ENCODE measurements at regions not wholly inside any gene's neighbourhood (a gene's known extent, or its start where the extent isn't known, plus 50 kb on each side); places are given as distances from the start of the nearest gene placed in this dataset.

DNA sequence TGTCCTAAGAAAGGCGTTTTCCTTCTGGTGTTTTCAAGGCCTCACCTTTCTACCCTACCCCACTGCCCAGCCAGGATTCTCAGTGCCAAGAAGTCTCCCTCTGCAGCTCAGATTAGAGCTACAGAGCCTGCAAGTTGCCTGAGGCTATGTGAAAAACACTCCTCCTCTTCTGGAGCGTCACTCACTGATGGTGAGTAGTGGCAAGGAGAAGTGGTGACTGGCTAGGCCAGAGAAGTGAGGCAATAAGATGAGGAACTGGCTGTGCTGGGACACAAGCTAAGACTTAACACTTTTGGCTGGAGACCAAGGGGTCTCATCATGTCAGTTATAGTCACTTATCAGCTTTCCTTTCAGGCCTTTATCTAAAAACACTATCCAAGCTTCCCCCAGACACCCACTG lies 86.7 kb upstream of the PRKAR2B start:
- no peak for DNase-seq

DNA sequence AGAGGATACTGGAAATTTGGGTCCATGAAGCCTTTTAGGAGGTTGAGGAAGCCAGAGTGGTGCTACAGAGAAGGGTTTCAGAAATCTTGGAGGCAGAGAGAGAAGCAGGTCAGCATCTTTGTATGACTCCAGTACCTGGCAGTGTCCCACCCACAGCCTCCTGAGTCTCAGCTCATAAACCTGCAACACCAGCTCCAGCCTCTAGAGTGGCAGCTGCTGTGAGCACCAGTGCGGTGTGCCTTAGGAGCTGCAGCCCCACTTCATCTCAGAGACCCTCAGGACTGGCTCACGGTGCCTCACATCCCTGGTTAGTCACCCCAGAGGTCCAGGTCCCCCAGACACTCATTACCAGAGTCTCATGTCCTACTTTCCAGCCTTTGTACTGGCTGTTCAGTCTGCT lies 84.8 kb upstream of the PRKAR2B start:
- DNase-seq, result no peak

DNA sequence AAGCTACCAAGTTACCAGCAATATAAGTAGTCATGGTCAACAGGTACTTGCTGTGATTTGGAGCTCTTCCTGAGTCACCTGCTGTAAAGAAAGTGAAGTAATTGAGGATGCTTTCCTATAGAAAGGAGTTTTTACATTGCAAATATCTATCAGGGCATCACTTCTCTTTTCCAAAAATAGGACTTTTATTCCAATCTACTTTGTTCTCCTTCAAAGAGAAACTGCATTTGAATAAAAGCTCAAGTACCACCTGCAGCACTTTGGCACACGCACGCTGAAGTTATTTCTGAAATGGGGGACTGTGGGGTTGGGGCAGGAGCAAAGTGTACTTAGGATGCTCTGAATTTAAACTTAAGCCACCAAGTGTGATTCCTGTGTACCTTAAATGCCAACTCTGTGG lies 81.8 kb upstream of the PRKAR2B start:
- DNase-seq, result no peak

- peak in 1 of 2 experiments; percentile 22 for DNase-seq
Measured at GRCh38 chr7:106964466-106964865, 80.0 kb upstream of the PRKAR2B start.

- no peak for DNase-seq
Measured at GRCh38 chr7:106965108-106965507, 79.4 kb upstream of the PRKAR2B start.

- DNase-seq, result no peak
Measured at GRCh38 chr7:106966121-106966520, 78.4 kb upstream of the PRKAR2B start.

DNA sequence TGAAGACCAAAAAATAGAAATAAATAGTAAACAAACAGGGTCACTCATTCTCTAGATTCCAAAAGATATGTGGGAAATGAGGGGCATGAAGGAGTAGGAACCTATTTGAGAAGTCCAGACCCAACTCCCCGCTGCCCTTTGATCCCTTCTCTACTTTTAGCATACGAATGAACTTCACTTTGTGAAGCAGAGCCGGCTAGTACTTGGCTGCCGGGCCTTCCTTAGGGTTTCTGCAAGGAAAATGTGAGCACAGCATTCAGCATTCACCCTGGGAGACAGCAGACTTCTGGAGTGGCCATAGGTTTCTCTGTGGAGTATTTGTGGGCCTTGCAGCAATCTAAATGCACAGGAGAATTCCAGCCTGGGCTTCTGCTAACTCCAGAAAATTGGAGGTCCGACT lies 76.3 kb upstream of the PRKAR2B start:
- no peak for DNase-seq

GRCh38 chr7:106978425-106979420 lies 65.8 kb upstream of the PRKAR2B start:
- no peak for DNase-seq

- DNase-seq, result no peak
Measured at GRCh38 chr7:106979551-106980357, 64.8 kb upstream of the PRKAR2B start.

GRCh38 chr7:106980358-106980685 lies 64.2 kb upstream of the PRKAR2B start:
- DNase-seq, result no peak

- DNase-seq, result no peak
Measured at GRCh38 chr7:106982415-106982814, 62.1 kb upstream of the PRKAR2B start.

DNA sequence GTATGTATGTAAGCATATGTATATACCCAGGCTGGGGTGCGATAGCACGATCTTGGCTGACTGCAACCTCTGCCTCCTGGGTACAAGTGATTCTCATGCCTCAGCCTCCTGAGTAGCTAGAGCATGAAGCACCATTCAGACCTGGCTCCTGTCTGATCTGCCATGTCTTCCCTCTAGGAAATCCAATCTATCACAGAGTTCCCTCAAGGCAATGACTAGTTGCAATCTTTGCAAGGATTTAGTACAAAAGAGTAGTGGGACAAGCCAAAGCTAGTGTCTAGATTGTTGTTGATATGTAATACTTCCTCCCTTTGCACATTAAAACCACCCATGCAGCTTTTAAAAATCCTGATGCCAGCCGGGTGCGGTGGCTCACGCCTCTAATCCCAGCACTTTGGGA lies 60.5 kb upstream of the PRKAR2B start:
- DNase-seq, result no peak

DNA sequence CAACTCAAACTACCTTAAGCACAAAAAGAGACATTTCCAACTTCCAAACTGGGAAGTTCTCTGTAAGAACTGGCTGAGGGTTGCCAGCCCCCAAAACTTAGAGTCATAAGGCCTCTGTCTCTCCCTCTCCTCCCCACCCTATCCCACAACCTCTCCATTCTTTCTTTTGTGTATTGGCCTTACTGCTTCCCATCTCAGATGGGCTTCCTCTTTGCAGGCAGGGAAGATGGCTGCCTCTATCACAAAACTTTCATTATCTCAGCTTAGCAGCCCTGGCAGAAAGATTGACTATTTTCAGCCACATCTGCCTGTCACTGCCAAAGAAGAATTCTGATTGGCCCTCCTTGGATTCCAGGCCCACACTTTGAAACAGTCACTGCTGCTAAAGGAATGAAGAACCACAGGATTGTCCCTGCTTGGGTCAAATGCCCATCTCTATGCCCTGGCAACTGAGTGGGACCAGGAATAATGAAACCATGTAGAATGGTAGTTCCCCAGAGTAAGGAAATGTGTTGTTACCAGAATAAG lies 58.0 kb upstream of the PRKAR2B start:
- no peak for DNase-seq

GRCh38 chr7:106987777-106988176 lies 56.7 kb upstream of the PRKAR2B start:
- DNase-seq, result no peak

DNA sequence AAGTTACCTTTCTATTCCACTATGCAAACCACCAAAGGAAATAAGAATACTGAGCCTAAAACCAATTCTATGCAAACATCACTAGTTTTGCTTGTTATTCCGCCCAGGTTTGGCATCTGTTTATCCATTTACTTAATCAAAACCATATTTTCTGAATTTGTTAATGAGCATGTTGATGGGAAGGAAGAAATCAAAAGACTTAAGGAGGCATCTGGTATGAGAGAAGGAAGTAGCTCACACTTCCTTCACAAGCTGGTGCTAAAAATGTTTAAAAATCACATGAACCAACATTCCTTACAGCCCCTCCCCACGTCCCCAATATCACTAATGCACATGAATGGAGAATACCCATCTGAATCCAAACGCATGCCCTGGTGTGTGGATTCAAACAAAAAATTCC lies 52.0 kb upstream of the PRKAR2B start:
- no peak for DNase-seq

Data from NCI-H187 (cell line).